ENCODE measurements at regions not wholly inside any gene's neighbourhood (a gene's known extent, or its start where the extent isn't known, plus 50 kb on each side); places are given as distances from the start of the nearest gene placed in this dataset.

GRCh38 chr18:70457223-70457622, 168.4 kb downstream of the SOCS6 start:
- no peak for TF ChIP-seq CTCF (IDR thresholded peaks at IDR 0.05)
- TF ChIP-seq EZH2phosphoT487 (IDR thresholded peaks at IDR 0.05) = no peak
